Endothelial cell of umbilical vein (primary cell): ENCODE measurements at regions not wholly inside any gene's neighbourhood (a gene's known extent, or its start where the extent isn't known, plus 50 kb on each side); places are given as distances from the start of the nearest gene placed in this dataset.

Experiments
- CTCF ChIP-seq, 2 donors: IDR thresholded peaks; 1 replicate in 1 of 2; 2 replicates in 1 of 2; pipeline ENCODE4 v1.5.1; 2011; ENCODE audit warnings: low read length in 2 of 2, mild to moderate bottlenecking in 2 of 2, moderate library complexity in 2 of 2, control low read depth in 1 of 2, inconsistent platforms in 1 of 2, low read depth in 1 of 2; ENCODE audit not compliant: insufficient read depth in 1 of 2; ENCODE audit errors: extremely low read depth in 1 of 2
- GATA2 ChIP-seq: IDR thresholded peaks from 2 replicates; pipeline ENCODE4 v1.7.0; 2011; ENCODE audit warnings: low read depth, mild to moderate bottlenecking, moderate library complexity, mixed read lengths, low read length; ENCODE audit not compliant: insufficient read length, insufficient read depth
- POLR2A ChIP-seq: IDR thresholded peaks from 2 replicates; pipeline ENCODE4 v1.6.1; 2012; ENCODE audit warnings: low read depth, mild to moderate bottlenecking, control low read depth, low read length

- TF ChIP-seq CTCF (IDR thresholded peaks at IDR 0.05; ENCODE audit: extremely low read depth in 1 of 2, insufficient read depth in 1 of 2, low read depth in 1 of 2, low read length in 2 of 2) (no peak), POLR2A (no peak), GATA2 (no peak)
Observed at GRCh38 chr1:239758756-239759155, 332.9 kb upstream of the FMN2 start.
